IMR-90 (cell line): ENCODE measurements at regions not wholly inside any gene's neighbourhood (a gene's known extent, or its start where the extent isn't known, plus 50 kb on each side); places are given as distances from the start of the nearest gene placed in this dataset.

ENCODE experiments used
- ATAC-seq: fragments of 200-7000 bp; cut with Tn5 transposase; 2 replicates; pipeline ENCODE4 v1.9.1; 2020; ENCODE audit warnings: low read depth, mild to moderate bottlenecking, moderate library complexity
- BruUV-seq: library from RNA; stranded (reverse); fragments of 400-500 nt; replicated peaks from 2 replicates; lab custom pipeline; 2021; lab: Mats Ljungman, UMichigan
- CTCF ChIA-PET: fragments of 300-600 bp; formaldehyde crosslinking; extraction: SDS; loops from one replicate; lab custom pipeline; 2021; ENCODE audit warnings: antibody characterized with exemption; lab: Yijun Ruan, JAX
- POLR2A ChIA-PET: fragments of 300-600 bp; sonication (Branson Sonifier 250); formaldehyde crosslinking; loops from one replicate; lab custom pipeline; 2022; ENCODE audit warnings: antibody characterized with exemption; ENCODE audit not compliant: unreplicated experiment; lab: Charles Lee
- DNase-seq: peaks from one replicate; pipeline ENCODE4 v3.0.0; 2013
- H2AFZ ChIP-seq: replicated peaks from 2 replicates; pipeline ENCODE3; 2013; ENCODE audit warnings: low read length, mild to moderate bottlenecking; ENCODE audit not compliant: poor library complexity
- H2AK5ac ChIP-seq: 2 replicates; pipeline ENCODE4 v1.6.1; 2013; ENCODE audit warnings: low read depth, low read length, inconsistent platforms
- H2AK9ac ChIP-seq: replicated peaks from 2 replicates; pipeline ENCODE3; 2013; ENCODE audit warnings: mild to moderate bottlenecking, low read depth, low read length, moderate library complexity; ENCODE audit not compliant: poor library complexity
- H2BK120ac ChIP-seq: 2 replicates; pipeline ENCODE4 v1.6.1; 2013; ENCODE audit warnings: low read depth, low read length, inconsistent platforms
- H2BK15ac ChIP-seq: 3 replicates; pipeline ENCODE4 v1.6.1; 2013; ENCODE audit warnings: low read depth, low read length, inconsistent platforms
- H2BK20ac ChIP-seq: 2 replicates; pipeline ENCODE4 v1.6.1; 2013; ENCODE audit warnings: low read depth, mild to moderate bottlenecking, inconsistent platforms, low read length, moderate library complexity
- H2BK5ac ChIP-seq: 2 replicates; pipeline ENCODE4 v1.6.1; 2013; ENCODE audit warnings: mild to moderate bottlenecking, low read depth, low read length, inconsistent platforms; ENCODE audit not compliant: poor library complexity, severe bottlenecking
- H3K14ac ChIP-seq: replicated peaks from 2 replicates; pipeline ENCODE4 v1.6.1; 2013; ENCODE audit warnings: low read depth, low read length, inconsistent platforms
- H3K18ac ChIP-seq: 2 replicates; pipeline ENCODE4 v1.6.1; 2013; ENCODE audit warnings: low read depth, low read length, control low read depth
- H3K23ac ChIP-seq: 2 replicates; pipeline ENCODE4 v1.6.1; 2013; ENCODE audit warnings: low read depth, low read length, inconsistent platforms
- H3K27ac ChIP-seq: 2 replicates; pipeline ENCODE4 v1.5.1; 2013; ENCODE audit warnings: mild to moderate bottlenecking, control low read depth, low read length; ENCODE audit not compliant: insufficient read depth
- H3K27me3 ChIP-seq: 2 replicates; pipeline ENCODE4 v1.6.1; 2013; ENCODE audit warnings: low read length; ENCODE audit not compliant: control insufficient read depth, insufficient read depth
- H3K36me3 ChIP-seq: 2 replicates; pipeline ENCODE4 v1.6.1; 2013; ENCODE audit warnings: low read length, mixed read lengths; ENCODE audit not compliant: control insufficient read depth, insufficient read depth
- H3K4ac ChIP-seq: 2 replicates; pipeline ENCODE4 v1.6.1; 2013; ENCODE audit warnings: low read depth, low read length, inconsistent platforms
- H3K4me1 ChIP-seq: 2 replicates; pipeline ENCODE4 v1.6.1; 2013; ENCODE audit warnings: low read length, mixed read lengths; ENCODE audit not compliant: control insufficient read depth, insufficient read depth
- H3K4me2 ChIP-seq: 2 replicates; pipeline ENCODE4 v1.6.1; 2013; ENCODE audit warnings: low read depth, mild to moderate bottlenecking, control low read depth, low read length, moderate library complexity
- H3K4me3 ChIP-seq: 2 replicates; pipeline ENCODE4 v1.5.1; 2013; ENCODE audit warnings: low read depth, mild to moderate bottlenecking, control low read depth, low read length, moderate library complexity; ENCODE audit not compliant: insufficient read depth
- H3K56ac ChIP-seq: 2 replicates; pipeline ENCODE4 v1.6.1; 2013; ENCODE audit warnings: low read length, inconsistent platforms; ENCODE audit not compliant: insufficient read depth; ENCODE audit errors: extremely low read depth
- H3K79me1 ChIP-seq, 2 experiments: 2 replicates each; pipeline ENCODE4 v1.6.1; 2013; ENCODE audit warnings: low read length in 2 of 2, inconsistent platforms in 1 of 2, low read depth in 1 of 2
- H3K9ac ChIP-seq: 2 replicates; pipeline ENCODE4 v1.6.1; 2013; ENCODE audit warnings: low read depth, low read length, control low read depth
- H3K9me1 ChIP-seq: 2 replicates; pipeline ENCODE4 v1.6.1; 2013; ENCODE audit warnings: low read length, inconsistent platforms; ENCODE audit not compliant: insufficient read depth
- H3K9me3 ChIP-seq: 2 replicates; pipeline ENCODE4 v1.6.1; 2013; ENCODE audit warnings: low read length; ENCODE audit not compliant: control insufficient read depth, insufficient read depth
- H4K20me1 ChIP-seq: 2 replicates; pipeline ENCODE4 v1.6.1; 2013; ENCODE audit warnings: low read length, inconsistent platforms; ENCODE audit not compliant: insufficient read depth
- H4K5ac ChIP-seq: 2 replicates; pipeline ENCODE4 v1.6.1; 2013; ENCODE audit warnings: mild to moderate bottlenecking, low read depth, low read length, control low read depth
- H4K8ac ChIP-seq, 2 experiments: 2 replicates each; pipeline ENCODE4 v1.6.1; 2013; ENCODE audit warnings: low read depth in 2 of 2, low read length in 2 of 2, control low read depth in 1 of 2, inconsistent platforms in 1 of 2
- H4K91ac ChIP-seq: 2 replicates; pipeline ENCODE4 v1.6.1; 2013; ENCODE audit warnings: low read depth, low read length, inconsistent platforms; ENCODE audit not compliant: insufficient read depth
- FOS ChIP-seq: fragments of 150-350 bp; IDR thresholded peaks from 2 replicates; pipeline ENCODE4 v1.6.1; 2016; ENCODE audit warnings: low read depth, low read length
- WGBS, 2 experiments: methylation state at CpG; one replicate each; pipeline versions ENCODE4 v1.1.5 to v1.1.7; 2013; ENCODE audit warnings: missing lambda C conversion rate in 2 of 2; ENCODE audit not compliant: insufficient read length in 1 of 2; ENCODE audit errors: extremely low coverage in 2 of 2; 5-methylcytosine and 5-hydroxymethylcytosine counted together
- dilution Hi-C: fragments of 300-500 bp; cut with HindIII; formaldehyde crosslinking; loops from one replicate; pipeline ENCODE4 v1.14.3; 2018; ENCODE audit warnings: low sequenced_read_pairs; ENCODE audit not compliant: unreplicated experiment
- in situ Hi-C: fragments of 300-500 bp; cut with MboI; formaldehyde crosslinking; loops from 3 replicates; pipeline ENCODE4 v1.14.3; 2019; ENCODE audit warnings: low sequenced_read_pairs, inconsistent platforms, mixed read lengths
- intact Hi-C: fragments of 100-400 bp; cut with micrococcal nuclease; formaldehyde crosslinking; loops from 2 replicates; pipeline ENCODE4 v1.10.0; 2022
- TF ChIP-seq, protein P1 (sequence below): conservative IDR thresholded peaks from 2 replicates; pipeline ENCODE4 v1.5.1; 2012; ENCODE audit warnings: mild to moderate bottlenecking, low read depth, low read length, improper control_type of control experiment

- ChIA-PET POLR2A (no interaction called here), CTCF (no interaction called here)
- no peak for ATAC-seq
- Histone ChIP-seq H2AK5ac (no peak overlapping the region), H3K4me3 (no peak overlapping the region), H2BK5ac (no peak overlapping the region), H3K27me3 (no peaks in the 10 kb centered on the region), H4K5ac (no peak overlapping the region), H3K18ac (no peak overlapping the region), H3K23ac (no peak overlapping the region), H3K4me2 (no peak overlapping the region), H3K4ac (no peak overlapping the region), H2AFZ (no peak overlapping the region), H4K8ac (no peak overlapping the region), H3K56ac (no peak overlapping the region), H4K20me1 (no peaks in the 10 kb centered on the region), H3K14ac (no peak overlapping the region), H3K36me3 (no peaks in the 10 kb centered on the region), H4K91ac (no peak overlapping the region), H2BK120ac (no peak overlapping the region), H3K9me3 (peaks cover 4% of the 10 kb centered on the region; the same call in 1 of the 2 replicates), H2BK20ac (no peak overlapping the region), H3K4me1 (no peaks in the 10 kb centered on the region), H3K9me1 (no peaks in the 10 kb centered on the region), H2BK15ac (no peak overlapping the region), H2AK9ac (no peak overlapping the region), H3K9ac (no peak overlapping the region), H3K27ac (no peak overlapping the region), H3K79me1 (no peaks in the 10 kb centered on the region)
- in situ Hi-C loops: no loop called here
- WGBS, 2 experiments: no CpG with 5 or more reads among the region's 6 CpGs
- BruUV-seq: no TSS peak
- no peak for DNase-seq
- TF ChIP-seq, protein P1, sequence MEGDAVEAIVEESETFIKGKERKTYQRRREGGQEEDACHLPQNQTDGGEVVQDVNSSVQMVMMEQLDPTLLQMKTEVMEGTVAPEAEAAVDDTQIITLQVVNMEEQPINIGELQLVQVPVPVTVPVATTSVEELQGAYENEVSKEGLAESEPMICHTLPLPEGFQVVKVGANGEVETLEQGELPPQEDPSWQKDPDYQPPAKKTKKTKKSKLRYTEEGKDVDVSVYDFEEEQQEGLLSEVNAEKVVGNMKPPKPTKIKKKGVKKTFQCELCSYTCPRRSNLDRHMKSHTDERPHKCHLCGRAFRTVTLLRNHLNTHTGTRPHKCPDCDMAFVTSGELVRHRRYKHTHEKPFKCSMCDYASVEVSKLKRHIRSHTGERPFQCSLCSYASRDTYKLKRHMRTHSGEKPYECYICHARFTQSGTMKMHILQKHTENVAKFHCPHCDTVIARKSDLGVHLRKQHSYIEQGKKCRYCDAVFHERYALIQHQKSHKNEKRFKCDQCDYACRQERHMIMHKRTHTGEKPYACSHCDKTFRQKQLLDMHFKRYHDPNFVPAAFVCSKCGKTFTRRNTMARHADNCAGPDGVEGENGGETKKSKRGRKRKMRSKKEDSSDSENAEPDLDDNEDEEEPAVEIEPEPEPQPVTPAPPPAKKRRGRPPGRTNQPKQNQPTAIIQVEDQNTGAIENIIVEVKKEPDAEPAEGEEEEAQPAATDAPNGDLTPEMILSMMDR: 0 out of 2 replicates have a peak, but pooled peaks have one; percentile 8
- TF ChIP-seq FOS: no peak
- intact Hi-C loops: no loop called here
- dilution Hi-C loops: no loop called here
Measured at GRCh38 chr4:27357283-27357682, 496.6 kb downstream of the STIM2 start.
